GM06990 (cell line): ENCODE measurements at regions not wholly inside any gene's neighbourhood (a gene's known extent, or its start where the extent isn't known, plus 50 kb on each side); places are given as distances from the start of the nearest gene placed in this dataset.

Experiments used
- DNase-seq: peaks from one replicate; pipeline ENCODE4 v3.0.0-alpha.2; 2011; ENCODE audit not compliant: insufficient read length; ENCODE audit errors: extremely low read depth
- H3K27me3 ChIP-seq: replicated peaks from 2 replicates; pipeline ENCODE4 v1.6.0; 2011; ENCODE audit warnings: low read length; ENCODE audit not compliant: control insufficient read depth, insufficient read depth
- H3K36me3 ChIP-seq: 2 replicates; pipeline ENCODE4 v1.5.1; 2011; ENCODE audit warnings: low read length; ENCODE audit not compliant: control insufficient read depth, insufficient read depth
- H3K4me3 ChIP-seq: replicated peaks from 2 replicates; pipeline ENCODE4 v1.5.1; 2011; ENCODE audit warnings: low read depth, mild to moderate bottlenecking, control low read depth, low read length
- CTCF ChIP-seq: IDR thresholded peaks from 2 replicates; pipeline ENCODE4 v1.5.1; 2011; ENCODE audit warnings: low read length, control low read depth, mild to moderate bottlenecking, inconsistent platforms; ENCODE audit not compliant: insufficient read depth, poor library complexity, severe bottlenecking

- no peak for TF ChIP-seq CTCF
- H3K36me3 ChIP-seq = no peaks in the 10 kb centered on the region
- no peak for DNase-seq
- no peaks in the 10 kb centered on the region for H3K27me3 ChIP-seq
- no peak overlapping the region for H3K4me3 ChIP-seq
Measured at GRCh38 chr1:95547005-95547404, 313.0 kb downstream of the RWDD3 start.

- DNase-seq = no peak
- Histone ChIP-seq H3K27me3 (no peaks in the 10 kb centered on the region), H3K36me3 (no peaks in the 10 kb centered on the region), H3K4me3 (no peak overlapping the region)
- no peak for TF ChIP-seq CTCF
Measured at GRCh38 chr1:95548211-95548610, 314.2 kb downstream of the RWDD3 start.

GRCh38 chr1:95551201-95551600 is 317.2 kb downstream of the RWDD3 start:
- no peak for DNase-seq
- TF ChIP-seq CTCF = no peak
- no peak overlapping the region for H3K4me3 ChIP-seq
- H3K27me3 ChIP-seq = no peaks in the 10 kb centered on the region
- no peaks in the 10 kb centered on the region for H3K36me3 ChIP-seq

GRCh38 chr1:95553595-95553994 is 319.6 kb downstream of the RWDD3 start:
- no peaks in the 10 kb centered on the region for H3K27me3 ChIP-seq
- no peak for TF ChIP-seq CTCF
- no peak overlapping the region for H3K4me3 ChIP-seq
- no peak for DNase-seq
- H3K36me3 ChIP-seq = no peaks in the 10 kb centered on the region

- TF ChIP-seq CTCF = no peak
- DNase-seq = no peak
- Histone ChIP-seq H3K27me3 (no peaks in the 10 kb centered on the region), H3K36me3 (no peaks in the 10 kb centered on the region), H3K4me3 (no peak overlapping the region)
Measured at GRCh38 chr1:95554408-95554807, 320.4 kb downstream of the RWDD3 start.

- no peaks in the 10 kb centered on the region for H3K36me3 ChIP-seq
- no peak overlapping the region for H3K4me3 ChIP-seq
- H3K27me3 ChIP-seq = no peaks in the 10 kb centered on the region
- DNase-seq = no peak
- no peak for TF ChIP-seq CTCF
Measured at GRCh38 chr1:95558791-95559190, 324.8 kb downstream of the RWDD3 start.
